Effector CD4-positive, alpha-beta T cell (primary cell): ENCODE measurements at regions not wholly inside any gene's neighbourhood (a gene's known extent, or its start where the extent isn't known, plus 50 kb on each side); places are given as distances from the start of the nearest gene placed in this dataset.
A peak's percentile ranks its signal among the peaks of the same experiment; 100 is the strongest.
"Not testable (repeated sequence)": the region's sequence is repeated elsewhere in the genome, so short reads cannot be mapped to it uniquely, and the experiment has no call there.

Source experiments
- DNase-seq: peaks from one replicate; pipeline ENCODE4 v3.0.0-alpha.2; 2020

DNA sequence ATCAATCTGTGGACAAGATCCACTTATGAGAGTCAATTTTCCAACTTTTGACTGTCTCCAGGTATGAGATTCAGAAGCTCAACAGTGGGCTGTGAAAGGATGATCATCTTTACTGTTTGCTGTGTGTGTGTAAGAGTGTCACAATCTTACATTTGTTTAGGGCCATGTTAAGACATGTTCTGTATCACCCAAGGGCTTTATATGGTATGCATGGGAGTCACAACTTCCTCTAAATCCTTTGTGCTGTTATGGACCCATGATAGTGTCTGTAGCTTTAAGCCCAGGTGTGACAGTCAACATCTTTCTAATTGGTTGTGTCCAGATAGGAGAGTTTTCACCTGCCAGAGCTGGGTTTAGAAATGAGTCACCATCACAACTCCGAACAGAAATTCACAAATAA, 70.2 kb downstream of the ZNF726 start:
- DNase-seq: not testable (repeated sequence)

GRCh38 chr19:23986623-23987022, 71.9 kb downstream of the ZNF726 start:
- no peak for DNase-seq

DNA sequence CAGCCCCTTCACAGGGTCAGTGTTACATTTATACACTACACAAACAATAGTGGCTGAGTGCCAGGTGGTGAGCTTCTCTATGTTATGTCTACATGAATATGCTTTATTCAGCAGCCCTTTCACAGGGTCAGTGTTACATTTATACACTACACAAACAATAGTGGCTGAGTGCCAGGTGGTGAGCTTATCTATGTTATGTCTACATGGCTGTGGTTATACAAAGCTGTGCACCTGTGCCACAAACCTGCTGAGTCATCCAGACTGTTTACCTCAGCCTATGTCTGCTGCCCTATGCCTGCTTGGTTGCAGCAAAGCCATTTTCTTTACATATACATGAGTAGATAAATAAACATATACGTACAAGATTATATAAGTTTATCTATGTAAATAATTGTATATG, 76.5 kb downstream of the ZNF726 start:
- no peak for DNase-seq

- DNase-seq: no peak
Measured at GRCh38 chr19:23992348-23992747, 77.7 kb downstream of the ZNF726 start.

- DNase-seq: no peak
Measured at GRCh38 chr19:23993440-23993839, 78.8 kb downstream of the ZNF726 start.

DNA sequence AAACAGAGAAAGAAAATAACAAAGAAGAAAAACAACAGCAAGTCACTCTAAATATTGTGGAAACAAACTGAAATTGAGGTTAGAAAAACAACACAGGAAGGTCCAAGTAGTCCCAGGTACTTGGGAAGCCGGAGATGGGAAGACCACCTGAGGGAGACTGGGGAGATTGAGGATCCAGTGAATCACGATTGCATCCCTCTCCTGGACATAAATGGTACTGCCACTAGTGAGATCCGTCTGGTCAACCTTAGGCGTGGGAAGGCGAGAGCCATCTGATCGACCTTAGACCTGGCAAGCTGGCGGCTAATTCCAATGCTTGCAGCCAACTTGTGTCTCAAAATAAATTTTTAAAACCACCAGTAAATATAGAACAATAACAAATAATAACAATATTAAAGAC, 81.9 kb downstream of the ZNF726 start:
- DNase-seq: no peak

GRCh38 chr19:23998568-23998967, 83.9 kb downstream of the ZNF726 start:
- no peak for DNase-seq

DNA sequence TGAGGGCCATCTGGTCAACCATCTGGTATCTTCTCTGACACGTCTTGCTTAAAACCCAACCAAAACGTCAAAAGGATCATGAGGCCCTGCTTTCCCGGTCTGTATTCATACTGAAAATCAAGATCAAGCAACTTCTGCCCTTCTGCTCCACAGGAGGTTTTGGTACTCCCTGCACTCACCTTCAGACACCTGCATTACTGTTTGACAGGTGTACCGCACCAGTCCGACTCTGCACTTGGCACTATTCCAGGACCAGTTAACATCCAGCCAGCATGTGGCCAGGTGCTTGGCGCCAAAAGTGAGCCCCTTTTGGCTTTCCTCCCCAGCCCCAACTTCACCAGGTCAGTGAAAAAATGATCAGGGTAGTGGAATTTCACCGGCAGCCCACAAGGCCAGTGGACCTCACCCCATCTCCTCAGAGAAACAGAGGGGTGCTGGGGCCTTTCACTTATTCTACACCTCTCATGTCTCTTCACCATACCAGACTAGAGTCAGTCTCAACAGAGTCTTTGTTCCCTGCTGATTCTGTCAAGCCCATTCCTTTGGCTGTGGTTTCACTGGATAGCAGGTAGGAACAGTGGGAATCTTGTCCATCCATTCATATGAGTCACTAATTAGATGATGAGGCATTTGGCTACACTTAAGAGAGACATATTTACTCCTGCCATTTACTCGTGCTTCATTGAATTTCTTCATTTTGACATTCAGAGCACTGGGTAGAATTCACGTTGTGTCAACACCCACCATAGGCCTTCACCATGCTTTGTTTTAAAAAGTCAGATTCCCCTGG, 85.3 kb downstream of the ZNF726 start:
- DNase-seq: no peak

DNA sequence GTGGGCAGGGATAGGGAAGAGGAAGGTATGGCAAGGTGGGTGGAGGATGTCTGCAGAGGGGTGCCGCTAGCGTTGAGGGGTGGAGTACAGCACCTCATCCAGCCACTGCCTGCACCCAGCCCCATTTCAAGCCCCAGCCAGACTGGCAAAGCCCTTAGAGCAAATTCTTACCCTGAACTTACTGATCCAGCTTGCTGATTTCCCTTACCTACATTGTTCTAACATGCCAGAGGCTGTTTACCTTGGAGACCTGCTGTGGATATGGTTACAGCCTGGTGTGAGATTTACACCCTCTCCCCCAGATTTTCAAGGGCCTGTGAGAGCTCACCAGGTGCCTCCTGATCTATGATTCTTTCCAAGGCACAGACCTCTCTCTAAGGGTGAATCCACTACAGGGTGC, 86.0 kb downstream of the ZNF726 start:
- DNase-seq: no peak

- no peak for DNase-seq
Measured at GRCh38 chr19:24002256-24002945, 84.6 kb upstream of the ZNF254 start.

DNA sequence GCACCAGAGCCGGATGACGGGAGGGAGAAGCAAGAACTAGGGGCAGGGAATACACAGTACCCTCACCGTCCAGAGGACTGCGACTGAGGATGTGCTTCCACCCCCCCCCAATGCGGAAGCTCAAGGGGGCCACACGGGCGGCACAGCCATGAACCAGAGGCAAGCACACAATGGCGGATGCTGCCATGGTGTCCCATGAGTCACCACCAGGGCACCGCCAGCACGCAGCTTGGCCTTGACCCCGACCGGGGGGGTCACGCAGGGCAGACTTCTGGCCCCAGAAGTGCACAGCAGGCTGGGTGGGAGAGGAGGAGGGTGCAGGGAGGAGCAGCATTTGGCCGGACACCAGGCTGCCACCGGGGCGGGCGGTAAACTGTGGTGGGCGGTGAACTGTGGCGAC, 83.5 kb upstream of the ZNF254 start:
- DNase-seq: no peak

- DNase-seq: no peak
Measured at GRCh38 chr19:24004166-24004565, 82.8 kb upstream of the ZNF254 start.

DNA sequence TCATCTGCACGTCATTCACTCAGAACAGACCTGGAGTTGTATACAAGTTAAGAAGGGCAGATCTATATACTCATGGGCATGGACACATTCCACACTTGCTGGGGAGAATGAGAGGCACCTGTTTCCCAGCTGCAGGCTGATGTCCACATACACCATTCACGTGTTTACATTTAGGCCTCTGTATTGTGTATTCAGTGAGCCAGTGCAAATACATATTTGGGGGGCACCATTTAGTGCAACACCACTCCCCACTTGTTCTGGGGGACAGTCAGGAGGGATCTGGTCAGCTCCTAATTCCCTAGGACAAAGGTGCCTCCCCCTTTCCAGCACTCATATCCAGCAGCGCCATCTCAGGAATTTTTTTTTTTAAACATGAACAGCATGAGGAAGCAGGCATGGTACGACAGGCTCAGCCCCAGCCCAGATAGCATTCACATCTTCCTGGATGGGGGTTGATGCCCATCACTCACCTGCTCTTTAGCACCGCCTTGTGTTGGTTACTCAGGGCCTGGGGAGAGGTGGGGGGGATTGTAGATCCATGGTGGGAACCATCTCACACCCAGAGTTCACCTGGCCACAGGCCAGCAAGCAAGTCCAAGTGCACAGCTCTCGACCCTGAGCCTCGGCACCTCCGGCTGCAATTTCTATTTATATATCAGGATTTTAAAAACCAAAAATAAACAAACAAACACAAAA, 56.9 kb upstream of the ZNF254 start:
- no peak for DNase-seq

DNA sequence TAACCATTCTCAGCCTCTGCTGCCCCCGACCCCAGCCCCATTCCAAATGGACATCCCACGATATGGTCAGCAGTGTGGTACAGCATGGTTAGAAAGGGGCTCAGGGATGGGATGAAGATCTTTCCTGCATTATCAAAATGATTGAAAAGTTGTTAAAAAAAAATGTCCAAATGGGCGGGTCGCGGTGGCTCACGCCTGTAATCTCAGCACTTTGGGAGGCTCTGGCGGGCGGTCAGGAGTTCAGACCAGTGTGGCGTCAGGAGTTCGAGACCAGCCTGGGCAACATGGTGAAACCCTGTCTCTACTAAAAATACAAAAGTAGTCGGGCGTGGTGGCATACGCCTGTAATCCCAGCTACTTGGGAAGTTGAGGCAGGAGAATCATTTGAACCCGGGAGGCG, 54.3 kb upstream of the ZNF254 start:
- no peak for DNase-seq

DNA sequence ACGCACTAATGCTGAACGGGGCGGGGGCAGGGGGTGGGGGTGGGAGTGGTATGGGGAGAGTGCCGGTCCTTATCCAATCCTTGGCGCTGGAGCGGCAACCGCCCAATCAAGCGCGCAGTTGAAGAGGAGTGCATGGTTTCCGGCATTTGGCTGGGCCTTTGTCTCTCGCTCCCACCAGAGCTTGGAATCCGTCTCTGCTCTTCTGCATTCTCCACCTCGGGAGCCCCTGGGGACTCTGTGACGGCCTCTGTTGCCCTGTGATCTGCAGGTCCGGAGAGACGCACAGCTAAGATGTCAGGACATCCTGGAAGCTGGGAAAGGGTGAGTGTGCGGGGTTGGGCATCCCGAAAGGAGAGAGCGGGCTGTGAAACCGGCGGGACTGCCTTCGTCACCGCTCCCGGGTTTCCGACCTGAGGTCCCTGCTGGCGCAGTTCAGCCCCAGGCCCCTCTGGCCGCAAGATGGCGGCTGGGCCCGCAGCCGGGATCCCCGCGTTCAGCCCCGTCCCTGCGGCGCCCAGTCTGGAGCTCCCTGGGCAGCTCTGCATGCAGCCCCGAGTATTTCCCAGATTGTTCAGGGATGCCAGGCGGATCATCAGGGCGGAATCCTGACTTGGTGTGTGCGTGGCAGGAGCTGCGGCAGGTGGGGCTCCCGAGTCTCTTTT, 53.6 kb upstream of the ZNF254 start:
- DNase-seq: peak; percentile 84

DNA sequence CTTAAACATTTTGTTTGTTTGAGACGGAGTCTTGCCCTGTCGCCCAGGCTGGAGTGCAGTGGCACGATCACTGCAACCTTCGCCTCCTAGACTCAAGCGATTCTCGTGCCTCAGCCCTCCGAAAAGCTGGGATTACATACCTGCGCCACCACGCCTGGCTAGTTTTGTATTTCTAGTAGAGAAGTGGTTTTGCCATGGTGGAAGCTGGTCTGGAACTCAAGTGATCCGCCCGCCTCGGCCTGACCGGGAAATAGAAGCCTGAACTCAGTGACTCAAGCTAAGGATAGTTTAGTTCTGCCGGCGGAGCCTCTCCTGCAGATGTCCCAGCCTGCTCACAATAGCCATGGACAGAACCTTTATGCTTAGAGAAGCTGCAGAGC, 53.0 kb upstream of the ZNF254 start:
- no peak for DNase-seq

DNA sequence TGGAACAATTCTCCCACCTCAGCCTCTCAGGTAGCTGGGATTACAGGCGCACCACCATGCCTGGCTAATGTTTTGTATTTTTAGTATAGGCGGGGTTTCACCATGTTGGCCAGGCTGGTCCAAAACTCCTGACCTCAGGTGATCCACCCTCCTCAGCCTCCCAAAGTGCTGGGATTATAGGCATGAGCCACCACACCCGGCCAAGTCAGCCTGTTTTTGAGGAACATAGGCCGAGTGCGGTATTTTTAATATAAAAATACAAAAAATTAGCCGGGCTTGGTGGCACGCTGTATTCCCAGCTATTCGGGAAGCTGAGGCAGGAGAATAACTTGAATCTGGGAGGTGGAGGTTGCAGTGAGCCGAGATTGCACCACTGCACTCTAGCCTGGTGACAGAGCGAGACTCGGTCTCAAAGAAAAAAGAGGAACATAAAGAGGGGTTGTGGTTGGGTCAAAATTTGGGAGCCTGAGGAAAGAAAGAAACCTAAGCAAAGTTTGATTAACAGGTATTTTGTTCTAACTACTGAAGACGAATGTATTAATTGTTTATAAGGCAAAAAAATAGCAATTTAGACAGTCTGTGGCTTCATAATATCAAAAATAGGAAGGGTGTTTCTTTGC, 51.6 kb upstream of the ZNF254 start:
- not testable (repeated sequence) for DNase-seq
